NCI-H2227 (cell line): ENCODE measurements at regions not wholly inside any gene's neighbourhood (a gene's known extent, or its start where the extent isn't known, plus 50 kb on each side); places are given as distances from the start of the nearest gene placed in this dataset.
A peak's percentile ranks its signal among the peaks of the same experiment; 100 is the strongest.

Source experiments
- DNase-seq: peaks from one replicate; lab custom pipeline; 2025; ENCODE audit not compliant: unreplicated experiment; lab: John Stamatoyannopoulos, UW

DNA sequence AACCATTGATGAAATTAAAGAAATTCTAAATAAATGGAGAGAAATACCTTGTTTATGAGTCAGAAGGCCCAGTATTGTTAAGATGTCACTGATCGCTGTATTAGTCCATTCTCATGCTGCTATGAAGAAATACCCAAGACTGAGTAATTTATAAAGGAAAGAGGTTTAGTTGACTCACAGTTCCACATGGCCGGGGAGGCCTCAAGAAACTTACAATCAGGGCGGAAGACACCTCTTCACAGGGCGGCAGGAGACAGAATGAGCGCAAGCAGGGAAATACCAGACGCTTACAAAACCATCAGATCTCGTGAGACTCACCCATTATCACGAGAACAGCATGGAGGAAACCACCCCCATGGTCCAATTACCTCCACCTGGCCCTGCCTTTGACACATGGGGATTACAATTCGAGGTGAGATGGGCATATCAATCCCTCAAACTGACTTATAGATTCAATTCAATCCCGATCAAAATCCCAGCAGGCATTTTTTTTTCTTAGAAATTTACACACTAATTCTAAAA is 157.2 kb downstream of the ENGASE start:
- no peak for DNase-seq

DNA sequence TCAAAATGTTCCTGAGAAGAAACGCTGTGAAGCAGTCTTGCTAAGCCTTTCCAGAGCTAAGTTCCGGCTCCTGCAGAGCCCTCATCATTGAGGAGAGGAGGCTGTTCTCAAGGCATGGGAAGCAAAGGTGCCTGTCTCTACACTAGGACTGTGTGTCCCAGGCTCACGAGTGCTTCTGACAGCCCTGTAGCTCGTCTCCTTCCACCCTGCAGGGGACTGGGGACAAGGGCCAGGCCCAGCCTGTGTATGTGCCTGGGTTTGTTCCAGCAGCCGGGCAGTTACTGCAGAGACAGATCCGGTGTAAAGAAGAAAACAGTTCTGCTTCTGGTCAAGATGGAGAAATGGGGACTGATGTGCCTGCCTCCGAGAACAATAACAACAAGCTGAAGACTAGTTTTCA is 156.0 kb downstream of the ENGASE start:
- DNase-seq = no peak

DNA sequence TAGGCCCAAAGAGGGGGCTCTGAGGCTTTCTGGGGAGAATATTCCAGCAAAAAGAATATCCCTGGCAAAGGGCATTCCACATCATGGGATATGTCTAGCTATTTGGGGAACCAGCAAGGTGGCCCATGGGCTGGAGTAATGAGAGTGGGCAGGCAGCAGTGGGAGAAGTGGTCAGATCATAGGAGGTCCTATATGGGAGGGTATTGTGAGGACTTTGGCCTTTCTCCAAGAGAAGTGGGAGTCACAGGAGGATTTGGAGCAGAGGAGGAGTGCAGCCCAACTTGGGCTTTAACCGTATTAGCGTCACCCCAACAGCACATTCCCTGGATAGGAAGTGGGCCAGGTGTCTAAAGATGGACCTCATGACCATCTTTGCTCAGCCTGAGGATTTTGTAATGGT is 151.4 kb downstream of the ENGASE start:
- DNase-seq = no peak

DNA sequence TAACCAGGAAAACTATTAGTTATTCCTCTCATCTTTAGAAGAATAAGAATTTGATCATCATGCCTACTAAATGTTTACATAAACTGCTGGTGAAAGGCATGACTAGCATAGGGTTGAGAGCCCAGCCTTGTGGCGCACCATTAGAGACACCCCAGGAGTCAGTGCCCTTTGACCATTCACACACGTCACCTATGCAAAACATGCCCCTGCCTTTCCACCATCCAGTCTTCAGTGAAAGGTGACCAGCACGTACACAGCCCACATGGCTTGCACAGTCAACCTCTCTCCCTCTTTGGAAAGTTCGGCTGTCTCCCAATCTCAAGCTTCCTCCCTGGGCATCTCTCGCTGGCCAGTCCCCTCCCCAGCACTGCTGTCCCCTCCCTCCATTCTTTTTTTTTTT is 150.3 kb downstream of the ENGASE start:
- no peak for DNase-seq

DNA sequence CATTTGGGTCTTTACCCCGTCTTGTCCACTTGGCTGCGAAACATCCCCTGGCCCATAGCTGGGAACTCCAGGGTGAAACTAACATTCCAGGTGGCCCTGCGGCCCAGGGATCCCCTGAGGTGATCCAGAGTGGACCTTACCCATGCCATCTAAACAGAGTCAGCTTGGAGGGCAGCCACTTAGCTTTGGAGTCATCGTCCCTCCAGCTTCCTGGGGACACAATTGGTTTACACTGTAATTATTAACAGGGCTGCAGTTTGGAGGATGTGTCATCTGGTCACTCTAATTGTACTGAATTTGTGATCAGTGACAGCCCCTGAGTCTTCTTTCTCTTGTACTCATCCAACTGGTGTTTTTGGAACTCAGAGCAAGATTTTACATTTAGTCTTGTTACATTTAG is 149.9 kb downstream of the ENGASE start:
- DNase-seq = no peak

DNA sequence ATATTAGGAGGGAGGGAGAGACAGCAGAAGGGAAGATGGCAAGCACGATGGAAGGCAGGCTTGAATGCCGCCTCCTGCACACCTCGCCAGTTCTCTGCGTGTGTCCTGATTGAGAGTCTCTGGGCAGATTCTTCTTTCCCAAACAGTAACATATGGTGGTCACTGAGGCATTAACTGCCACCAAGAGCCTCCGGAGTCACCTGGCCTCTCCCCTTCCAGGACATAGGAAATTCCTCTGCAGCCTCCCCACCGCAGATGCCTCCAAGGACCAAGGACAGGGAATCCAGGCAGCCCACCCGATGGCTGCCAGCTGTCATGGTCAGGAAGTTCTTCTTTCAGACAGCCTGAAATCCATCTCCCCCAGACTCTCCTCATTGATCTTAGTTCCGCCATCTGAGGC is 149.3 kb downstream of the ENGASE start:
- no peak for DNase-seq

DNA sequence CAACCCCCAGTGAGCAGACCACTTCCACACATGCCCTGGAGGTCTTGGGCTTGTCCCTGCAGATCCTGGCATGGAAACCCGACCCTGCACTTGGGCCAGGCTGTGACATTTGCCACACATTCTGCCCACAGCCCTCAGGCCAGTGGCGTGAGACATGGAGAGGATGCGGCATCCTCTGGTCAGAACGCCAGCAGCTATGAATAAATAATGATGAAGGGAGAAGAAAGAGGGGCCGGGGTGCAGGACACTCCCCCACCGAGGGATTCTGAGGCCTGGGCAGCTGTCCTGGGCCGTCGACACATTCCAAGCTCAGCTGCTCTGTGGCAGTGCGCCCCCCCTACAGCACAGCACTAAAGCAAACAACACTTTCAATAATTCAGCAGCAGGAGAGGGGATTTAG is 148.8 kb downstream of the ENGASE start:
- DNase-seq = no peak

DNA sequence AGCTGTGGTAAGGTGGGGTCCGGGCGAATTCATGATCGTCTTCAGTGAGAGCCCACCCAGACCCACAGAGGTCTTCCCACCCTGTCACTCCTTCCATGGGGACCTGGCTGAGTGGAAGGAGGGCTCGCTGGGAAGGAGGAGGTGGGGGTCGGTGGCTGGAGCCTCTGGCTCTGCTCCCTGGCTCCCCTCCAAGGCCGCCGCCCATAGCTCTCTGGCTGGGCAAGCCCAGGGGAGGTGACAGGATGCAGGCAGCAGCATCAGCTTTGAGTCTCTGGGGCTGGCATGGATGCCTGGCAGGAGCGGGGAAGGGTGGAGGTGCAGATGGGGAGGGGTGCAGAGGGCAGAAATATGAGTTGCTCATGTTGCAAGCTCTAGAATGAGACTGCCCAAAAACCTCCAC is 147.0 kb downstream of the ENGASE start:
- no peak for DNase-seq

DNA sequence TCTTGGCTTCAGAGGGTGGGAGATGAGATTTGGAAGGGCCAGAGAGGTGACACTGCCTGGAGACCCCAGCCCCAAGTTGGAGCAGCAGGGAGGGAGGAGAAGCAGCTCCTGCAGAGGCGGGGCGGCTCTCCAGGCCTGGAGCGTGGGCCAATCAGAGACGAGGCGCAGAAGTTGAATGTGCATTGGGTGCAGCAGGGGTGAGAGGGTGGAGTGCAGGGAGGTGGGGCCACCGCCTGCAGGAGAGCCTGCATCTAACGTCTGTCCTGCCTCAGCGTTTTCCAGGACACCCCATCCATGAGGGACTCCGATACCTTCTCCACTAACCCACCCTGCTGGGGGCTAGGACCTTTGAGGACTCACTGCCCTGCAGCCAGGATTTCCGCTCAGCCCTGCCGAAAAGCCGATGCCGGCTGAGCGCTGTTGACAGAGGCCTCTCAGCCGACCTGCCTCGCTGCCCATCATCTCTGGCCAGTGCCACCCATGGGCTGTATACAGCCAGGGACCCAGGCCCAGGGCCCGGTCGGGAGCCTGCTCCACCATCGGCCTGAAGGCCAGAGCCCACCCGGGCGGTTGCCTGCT is 146.2 kb downstream of the ENGASE start:
- no peak for DNase-seq

DNA sequence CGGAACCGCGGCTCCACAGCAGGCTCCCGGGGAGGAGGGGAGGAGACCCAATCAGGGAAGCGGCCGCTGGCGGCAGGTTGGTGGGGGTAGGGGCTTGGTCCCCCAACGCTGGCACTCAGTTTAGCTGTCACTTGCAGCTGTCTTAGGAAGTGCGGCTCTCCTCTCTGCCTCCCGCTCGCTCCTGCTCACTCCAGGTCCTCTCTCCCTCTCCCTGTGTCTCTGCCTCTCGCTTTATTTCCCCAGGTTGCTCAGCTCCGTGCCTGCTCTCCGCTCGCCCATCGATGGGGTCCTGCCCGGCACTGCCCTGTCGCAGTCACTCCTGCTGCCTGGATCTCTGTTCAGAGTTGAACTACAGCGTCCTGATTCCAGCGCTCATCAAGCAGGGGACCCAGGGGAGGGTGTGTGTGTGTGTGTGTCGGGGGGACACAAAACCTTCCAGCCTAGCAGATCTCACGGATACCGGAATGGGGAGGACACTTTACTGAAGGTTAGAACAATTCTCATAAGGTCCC is 145.6 kb downstream of the ENGASE start:
- DNase-seq = no peak

DNA sequence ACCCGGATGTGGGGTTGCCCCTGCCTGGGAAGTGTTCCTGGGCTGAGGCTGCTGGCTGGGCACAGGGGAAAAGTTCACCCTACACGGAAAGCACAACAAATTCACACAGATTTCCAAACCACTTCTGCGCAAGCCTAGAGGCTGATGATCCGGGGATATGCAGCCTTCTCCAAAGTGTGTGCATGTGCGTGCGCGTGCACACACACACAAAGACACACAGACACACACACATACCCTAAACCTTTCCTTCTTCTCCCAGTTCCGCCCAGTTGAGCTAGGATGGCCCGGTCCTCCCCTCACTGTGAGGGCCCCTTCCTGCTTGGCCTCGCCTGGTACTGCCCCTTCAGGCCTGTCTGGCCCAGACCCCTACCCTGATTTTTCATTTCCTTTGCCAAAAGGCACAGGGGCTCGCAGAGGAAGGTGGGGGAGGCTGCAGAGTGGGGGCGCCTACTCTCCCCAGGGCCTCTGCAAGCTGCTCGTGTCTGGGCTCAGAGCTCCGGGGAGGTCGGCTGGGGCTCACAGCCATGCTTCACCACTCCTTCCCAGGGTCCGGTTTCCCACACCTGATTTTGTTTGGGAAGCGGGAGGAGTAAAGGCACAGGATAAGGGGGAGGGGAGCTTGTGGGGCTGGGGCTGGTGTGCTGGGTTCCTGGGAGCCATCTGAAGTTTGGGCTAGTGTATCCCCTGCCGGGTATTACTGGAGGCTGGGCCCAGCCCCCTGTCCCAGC is 144.7 kb downstream of the ENGASE start:
- DNase-seq = no peak

DNA sequence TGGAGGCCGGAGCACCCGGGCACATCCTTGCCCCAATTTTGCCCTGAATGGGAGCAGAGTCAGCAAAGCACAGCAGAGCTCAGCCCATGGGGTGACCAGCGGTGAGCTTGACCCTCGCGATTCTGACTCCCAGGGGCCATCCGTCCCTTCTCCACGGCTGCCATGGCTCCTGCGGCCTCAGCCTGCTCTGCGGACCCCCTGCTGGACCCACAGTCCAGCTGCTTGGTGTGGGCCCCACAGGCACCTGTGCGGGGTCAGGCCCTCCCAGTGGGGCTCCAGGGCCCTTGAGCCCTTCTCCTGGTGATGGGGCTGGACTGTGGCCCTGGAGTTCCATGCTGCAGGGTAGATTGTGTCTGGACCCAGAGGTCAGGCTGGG is 144.2 kb downstream of the ENGASE start:
- no peak for DNase-seq

DNA sequence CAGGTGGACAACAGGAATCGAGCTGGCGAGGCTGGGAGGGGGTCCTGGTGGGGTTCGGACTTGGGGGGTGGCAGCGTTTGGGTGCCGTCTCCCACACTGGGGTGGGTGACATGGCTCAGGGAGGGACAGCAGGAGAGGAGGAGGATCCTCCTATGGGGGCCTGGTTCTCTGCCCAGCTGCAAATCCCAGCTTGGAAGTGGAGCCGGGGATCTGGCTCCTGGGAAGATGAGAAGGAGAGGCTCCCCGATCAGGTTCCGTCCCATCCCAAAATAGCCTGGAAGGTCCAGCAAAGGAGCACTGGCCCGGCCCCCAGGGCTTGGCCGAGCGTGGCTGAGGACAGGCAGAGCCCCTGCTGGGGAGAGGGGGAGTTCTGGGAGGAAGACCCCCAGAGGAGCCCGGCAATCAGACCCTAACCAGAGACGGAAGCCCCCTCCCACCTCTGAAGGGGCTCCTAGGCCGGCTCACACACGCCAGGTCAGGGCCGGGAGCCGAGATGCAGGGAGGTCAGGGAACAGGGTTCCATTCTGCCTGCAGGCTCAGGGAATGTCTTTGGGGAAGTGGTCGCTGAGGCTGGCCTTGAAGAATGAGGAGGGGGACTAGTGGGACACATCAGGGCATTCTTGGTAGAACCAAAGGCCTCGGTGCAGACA is 143.7 kb downstream of the ENGASE start:
- DNase-seq = no peak

DNA sequence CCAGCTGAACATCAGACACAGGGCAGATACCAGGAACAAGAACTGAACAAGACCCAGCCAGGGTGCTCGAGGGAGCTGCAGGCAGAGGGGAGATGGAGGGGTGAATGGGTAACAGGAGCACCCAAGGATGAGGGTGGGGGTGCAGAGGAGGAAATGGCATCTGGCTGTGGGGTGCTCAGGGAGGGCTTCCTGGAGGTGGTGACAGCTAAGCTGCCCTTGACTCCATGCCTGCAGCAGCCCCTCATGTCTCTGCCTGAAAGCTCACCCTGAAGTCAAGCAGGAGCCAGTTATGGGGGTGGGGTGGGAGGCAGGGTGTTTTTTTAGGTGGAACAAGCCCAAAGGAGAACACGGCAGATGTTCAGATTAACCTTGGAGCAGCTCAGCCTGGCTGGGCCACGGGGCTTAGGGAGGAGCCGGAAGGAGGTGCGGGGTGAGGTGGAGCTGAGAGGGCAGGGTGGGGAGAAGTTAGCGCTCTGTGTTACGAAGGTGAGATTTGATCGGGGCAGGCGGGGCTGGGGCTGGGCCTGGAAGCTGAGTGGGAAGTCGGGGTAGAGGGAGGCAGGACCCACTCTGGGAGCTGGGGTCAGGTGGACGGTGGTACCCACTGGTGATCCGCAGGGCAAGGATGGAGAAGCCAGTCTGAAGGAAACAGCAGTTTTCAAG is 143.0 kb downstream of the ENGASE start:
- DNase-seq = no peak

DNA sequence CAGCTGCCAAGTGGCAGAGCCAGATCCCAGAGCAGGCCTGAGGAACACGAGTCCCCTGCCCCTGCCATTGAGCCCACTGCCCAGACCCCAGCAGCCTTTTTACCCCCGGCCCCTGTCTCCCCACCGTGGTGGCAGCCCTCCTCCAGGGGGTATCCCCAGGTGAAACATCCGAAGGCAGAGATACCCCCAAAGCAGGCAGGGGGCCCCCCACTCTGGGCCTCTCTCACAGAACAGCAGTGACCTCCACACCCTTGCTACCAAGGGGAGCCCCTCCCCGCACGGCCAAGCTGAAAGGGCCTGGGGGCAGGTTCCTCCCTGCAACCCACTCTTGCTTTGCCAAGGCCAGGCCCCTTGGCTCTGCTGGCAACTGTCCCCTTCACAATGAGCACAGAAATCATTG is 142.2 kb downstream of the ENGASE start:
- DNase-seq = no peak

DNA sequence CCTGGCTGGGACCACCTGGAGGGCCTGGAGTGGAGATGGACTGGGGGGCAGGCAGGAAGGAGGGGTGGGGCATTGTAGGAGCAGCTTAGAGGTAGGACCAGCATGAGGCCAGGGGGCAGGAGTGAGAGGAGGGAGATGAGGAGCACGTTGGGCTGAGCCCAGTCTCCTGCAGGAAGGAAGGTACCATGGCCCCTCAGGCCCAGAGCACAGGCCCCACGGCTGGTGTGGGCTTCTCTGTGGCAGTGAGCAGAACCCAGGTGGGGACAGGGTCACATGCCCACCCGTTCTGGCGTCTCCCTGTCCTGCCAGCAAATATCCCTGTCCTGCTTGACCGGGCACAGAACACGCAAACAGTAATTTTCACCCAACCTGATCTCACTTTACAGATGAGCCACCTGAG is 141.8 kb downstream of the ENGASE start:
- no peak for DNase-seq

DNA sequence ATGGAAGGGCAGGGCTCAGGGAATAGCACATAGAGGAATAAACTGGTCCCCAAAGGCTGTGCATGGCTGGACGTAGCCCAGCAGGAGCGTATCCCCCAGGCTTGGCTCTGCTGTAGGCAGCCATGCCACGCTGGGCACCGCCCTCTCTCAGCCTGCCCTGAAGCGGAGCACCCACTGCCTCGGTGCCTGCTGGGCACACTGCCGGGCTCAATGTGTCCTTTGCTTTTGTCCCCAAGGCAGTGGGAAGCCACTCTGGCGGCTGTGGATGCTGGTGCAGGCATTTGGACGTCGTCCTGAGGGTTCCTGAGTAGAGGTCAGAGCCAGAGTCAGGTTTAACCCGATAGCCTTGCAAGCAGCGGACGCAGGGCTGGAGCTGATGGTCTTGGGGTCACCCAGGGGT is 141.0 kb downstream of the ENGASE start:
- DNase-seq = no peak

DNA sequence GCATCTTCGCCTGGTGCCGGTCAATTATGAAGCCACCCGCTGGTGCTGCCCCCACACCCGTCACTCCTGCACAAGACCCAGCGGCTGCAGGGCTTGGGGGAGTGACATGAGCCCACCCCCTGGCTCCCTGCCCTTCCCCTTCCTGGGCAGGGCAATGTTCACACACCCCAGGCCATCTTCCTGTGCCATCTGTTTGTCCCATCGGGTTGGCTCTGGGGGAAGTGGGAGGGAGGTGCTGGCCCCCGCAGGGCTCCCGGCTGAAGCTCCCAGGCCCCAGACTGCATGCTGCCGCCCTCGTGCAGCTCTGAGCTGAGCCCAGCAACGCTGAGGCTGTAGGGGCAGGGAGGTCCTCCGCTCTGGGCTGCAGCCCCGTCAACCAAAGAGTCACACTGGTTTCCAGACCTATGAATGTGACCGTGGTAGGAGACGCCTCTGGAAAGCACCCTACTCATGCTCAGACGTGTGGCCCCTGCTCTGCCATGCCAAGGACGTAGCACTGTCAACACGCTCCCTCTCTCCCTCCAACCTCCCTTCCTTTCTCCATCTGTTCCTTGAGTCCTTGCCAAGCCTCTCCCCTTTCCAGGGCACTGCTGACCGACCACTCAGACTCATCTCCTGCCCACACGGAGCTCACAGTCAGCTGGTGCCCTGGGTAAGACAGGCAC is 140.4 kb downstream of the ENGASE start:
- DNase-seq = peak; percentile 38

DNA sequence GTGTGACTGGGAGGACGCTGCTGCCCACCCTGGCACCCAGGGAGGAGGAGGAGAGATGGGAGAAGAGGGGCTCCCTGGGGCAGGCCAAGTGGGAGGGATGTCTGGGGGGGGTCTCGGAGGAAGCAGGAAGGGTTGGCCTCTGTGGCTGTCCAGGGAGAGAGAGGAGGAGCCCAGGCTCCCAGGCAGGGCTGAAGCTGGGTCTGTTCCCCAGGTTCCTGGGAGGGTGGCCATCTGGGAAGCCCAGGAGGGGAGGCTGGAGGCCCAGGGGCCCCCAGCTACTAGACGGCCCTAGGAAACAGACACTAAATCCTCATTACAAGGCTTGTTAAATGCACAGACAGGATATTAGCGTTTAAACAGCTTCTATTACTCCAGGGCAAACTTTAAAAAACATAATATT is 139.8 kb downstream of the ENGASE start:
- no peak for DNase-seq

DNA sequence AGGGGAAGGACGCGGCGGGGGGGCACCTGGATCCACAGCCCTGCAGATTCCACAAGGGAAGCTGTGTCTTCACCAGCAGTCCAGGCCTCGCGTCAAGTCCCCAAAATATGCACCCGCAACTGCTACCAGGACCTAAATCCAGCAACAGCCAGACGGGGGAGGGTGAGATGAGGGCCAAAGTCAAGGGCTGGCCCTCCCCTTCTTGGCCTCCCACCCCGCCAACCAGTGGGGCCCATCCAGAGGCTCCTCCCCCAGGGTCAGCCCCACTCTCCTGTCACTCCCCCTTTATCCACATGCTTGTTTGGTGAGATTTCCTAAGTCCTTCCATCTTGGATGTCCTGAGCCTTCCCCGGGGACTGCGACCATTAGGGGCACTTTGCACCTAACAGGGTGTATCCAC is 138.7 kb downstream of the ENGASE start:
- DNase-seq = no peak
